ENCODE measurements at regions not wholly inside any gene's neighbourhood (a gene's known extent, or its start where the extent isn't known, plus 50 kb on each side); places are given as distances from the start of the nearest gene placed in this dataset.

DNA sequence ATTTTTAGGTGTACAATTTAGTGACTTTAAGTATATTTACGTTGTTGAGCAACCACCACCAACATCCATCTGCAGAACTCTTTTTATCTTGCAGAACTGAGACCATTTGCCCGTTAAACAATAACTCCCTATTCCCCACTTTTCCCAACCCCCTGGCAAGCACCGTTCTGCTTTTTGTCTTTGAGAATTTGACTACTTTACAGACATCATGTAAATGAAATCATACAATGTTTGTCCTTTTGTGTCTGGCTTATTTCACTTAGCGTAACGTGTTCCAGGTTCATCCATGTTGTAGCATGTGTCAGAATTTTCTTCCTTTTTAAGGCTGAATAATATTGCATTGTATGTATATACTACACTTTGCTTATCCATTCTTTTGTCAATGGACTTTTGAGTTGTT is 201.5 kb downstream of the DACT1 start:
- no peak for ATAC-seq
- TF ChIP-seq RARB (CRISPR knock-in tag; IDR thresholded peaks at IDR 0.05) (no peak), ISL1 (CRISPR knock-in tag; IDR thresholded peaks at IDR 0.05) (no peak), ZNF70 (CRISPR knock-in tag; IDR thresholded peaks at IDR 0.05) (no peak), ZC3H10 (CRISPR knock-in tag; IDR thresholded peaks at IDR 0.05) (no peak), PPARA (CRISPR knock-in tag; IDR thresholded peaks at IDR 0.05; ENCODE audit: borderline replicate concordance) (no peak), ZFP3 (CRISPR knock-in tag; IDR thresholded peaks at IDR 0.05) (no peak), CSDC2 (CRISPR knock-in tag; IDR thresholded peaks at IDR 0.05) (no peak), BACH2 (CRISPR knock-in tag; IDR thresholded peaks at IDR 0.05; ENCODE audit: borderline replicate concordance) (no peak), ARNTL (CRISPR knock-in tag; IDR thresholded peaks at IDR 0.05; ENCODE audit: borderline replicate concordance, low read depth) (no peak), ZNF8 (CRISPR knock-in tag; IDR thresholded peaks at IDR 0.05) (no peak), ESRRG (CRISPR knock-in tag; IDR thresholded peaks at IDR 0.05) (no peak), OSR1 (CRISPR knock-in tag; IDR thresholded peaks at IDR 0.05) (no peak), ZNF565 (CRISPR knock-in tag; conservative IDR thresholded peaks at IDR 0.05; ENCODE audit: low read depth) (no peak), GLIS3 (CRISPR knock-in tag; IDR thresholded peaks at IDR 0.05) (no peak), SNAI2 (CRISPR knock-in tag; IDR thresholded peaks at IDR 0.05) (no peak), TOX (CRISPR knock-in tag; IDR thresholded peaks at IDR 0.05; ENCODE audit: borderline replicate concordance) (no peak), TCF4 (CRISPR knock-in tag; IDR thresholded peaks at IDR 0.05; ENCODE audit: borderline replicate concordance) (no peak)
- TF ChIP-seq, protein P1, sequence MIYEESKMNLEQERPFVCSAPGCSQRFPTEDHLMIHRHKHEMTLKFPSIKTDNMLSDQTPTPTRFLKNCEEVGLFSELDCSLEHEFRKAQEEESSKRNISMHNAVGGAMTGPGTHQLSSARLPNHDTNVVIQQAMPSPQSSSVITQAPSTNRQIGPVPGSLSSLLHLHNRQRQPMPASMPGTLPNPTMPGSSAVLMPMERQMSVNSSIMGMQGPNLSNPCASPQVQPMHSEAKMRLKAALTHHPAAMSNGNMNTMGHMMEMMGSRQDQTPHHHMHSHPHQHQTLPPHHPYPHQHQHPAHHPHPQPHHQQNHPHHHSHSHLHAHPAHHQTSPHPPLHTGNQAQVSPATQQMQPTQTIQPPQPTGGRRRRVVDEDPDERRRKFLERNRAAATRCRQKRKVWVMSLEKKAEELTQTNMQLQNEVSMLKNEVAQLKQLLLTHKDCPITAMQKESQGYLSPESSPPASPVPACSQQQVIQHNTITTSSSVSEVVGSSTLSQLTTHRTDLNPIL (CRISPR knock-in tag; IDR thresholded peaks at IDR 0.05; ENCODE audit: low read depth), result no peak
- TF ChIP-seq, protein P2, sequence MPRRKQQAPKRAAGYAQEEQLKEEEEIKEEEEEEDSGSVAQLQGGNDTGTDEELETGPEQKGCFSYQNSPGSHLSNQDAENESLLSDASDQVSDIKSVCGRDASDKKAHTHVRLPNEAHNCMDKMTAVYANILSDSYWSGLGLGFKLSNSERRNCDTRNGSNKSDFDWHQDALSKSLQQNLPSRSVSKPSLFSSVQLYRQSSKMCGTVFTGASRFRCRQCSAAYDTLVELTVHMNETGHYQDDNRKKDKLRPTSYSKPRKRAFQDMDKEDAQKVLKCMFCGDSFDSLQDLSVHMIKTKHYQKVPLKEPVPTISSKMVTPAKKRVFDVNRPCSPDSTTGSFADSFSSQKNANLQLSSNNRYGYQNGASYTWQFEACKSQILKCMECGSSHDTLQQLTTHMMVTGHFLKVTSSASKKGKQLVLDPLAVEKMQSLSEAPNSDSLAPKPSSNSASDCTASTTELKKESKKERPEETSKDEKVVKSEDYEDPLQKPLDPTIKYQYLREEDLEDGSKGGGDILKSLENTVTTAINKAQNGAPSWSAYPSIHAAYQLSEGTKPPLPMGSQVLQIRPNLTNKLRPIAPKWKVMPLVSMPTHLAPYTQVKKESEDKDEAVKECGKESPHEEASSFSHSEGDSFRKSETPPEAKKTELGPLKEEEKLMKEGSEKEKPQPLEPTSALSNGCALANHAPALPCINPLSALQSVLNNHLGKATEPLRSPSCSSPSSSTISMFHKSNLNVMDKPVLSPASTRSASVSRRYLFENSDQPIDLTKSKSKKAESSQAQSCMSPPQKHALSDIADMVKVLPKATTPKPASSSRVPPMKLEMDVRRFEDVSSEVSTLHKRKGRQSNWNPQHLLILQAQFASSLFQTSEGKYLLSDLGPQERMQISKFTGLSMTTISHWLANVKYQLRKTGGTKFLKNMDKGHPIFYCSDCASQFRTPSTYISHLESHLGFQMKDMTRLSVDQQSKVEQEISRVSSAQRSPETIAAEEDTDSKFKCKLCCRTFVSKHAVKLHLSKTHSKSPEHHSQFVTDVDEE (CRISPR knock-in tag; IDR thresholded peaks at IDR 0.05), result no peak
- TF ChIP-seq, protein P3, sequence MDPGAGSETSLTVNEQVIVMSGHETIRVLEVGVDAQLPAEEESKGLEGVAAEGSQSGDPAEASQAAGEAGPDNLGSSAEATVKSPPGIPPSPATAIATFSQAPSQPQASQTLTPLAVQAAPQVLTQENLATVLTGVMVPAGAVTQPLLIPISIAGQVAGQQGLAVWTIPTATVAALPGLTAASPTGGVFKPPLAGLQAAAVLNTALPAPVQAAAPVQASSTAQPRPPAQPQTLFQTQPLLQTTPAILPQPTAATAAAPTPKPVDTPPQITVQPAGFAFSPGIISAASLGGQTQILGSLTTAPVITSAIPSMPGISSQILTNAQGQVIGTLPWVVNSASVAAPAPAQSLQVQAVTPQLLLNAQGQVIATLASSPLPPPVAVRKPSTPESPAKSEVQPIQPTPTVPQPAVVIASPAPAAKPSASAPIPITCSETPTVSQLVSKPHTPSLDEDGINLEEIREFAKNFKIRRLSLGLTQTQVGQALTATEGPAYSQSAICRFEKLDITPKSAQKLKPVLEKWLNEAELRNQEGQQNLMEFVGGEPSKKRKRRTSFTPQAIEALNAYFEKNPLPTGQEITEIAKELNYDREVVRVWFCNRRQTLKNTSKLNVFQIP (CRISPR knock-in tag; IDR thresholded peaks at IDR 0.05; ENCODE audit: borderline replicate concordance, low read depth), result no peak

DNA sequence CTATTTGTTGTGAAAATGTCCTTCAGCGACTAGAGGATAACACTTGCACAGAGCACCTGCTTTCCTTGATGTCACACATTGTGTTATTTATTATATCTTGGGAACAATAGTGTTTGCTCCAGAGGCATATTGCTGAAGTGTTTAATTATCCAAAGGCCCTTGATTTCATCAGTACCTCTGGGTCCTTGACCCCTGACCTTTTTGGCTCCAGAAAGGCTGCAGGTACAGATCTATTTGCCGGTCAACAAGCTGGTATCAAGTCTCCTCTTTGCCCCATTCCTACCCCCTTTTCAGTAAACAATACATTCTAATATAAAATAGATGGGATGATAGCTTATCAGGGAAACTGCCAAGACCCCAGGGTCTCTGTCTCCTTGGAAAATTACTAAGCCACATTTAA is 206.8 kb downstream of the DACT1 start:
- ATAC-seq, result no peak

More for the DNA sequence above, 206.8 kb downstream of the DACT1 start:
- TF ChIP-seq SNAI2 (CRISPR knock-in tag; IDR thresholded peaks at IDR 0.05) (no peak), GLIS3 (CRISPR knock-in tag; IDR thresholded peaks at IDR 0.05) (no peak), OSR1 (CRISPR knock-in tag; IDR thresholded peaks at IDR 0.05) (no peak), TCF4 (CRISPR knock-in tag; IDR thresholded peaks at IDR 0.05; ENCODE audit: borderline replicate concordance) (no peak), ZNF70 (CRISPR knock-in tag; IDR thresholded peaks at IDR 0.05) (no peak), ZNF565 (CRISPR knock-in tag; conservative IDR thresholded peaks at IDR 0.05; ENCODE audit: low read depth) (no peak), ZFP30 (CRISPR knock-in tag; IDR thresholded peaks at IDR 0.05) (no peak), BACH2 (CRISPR knock-in tag; IDR thresholded peaks at IDR 0.05; ENCODE audit: borderline replicate concordance) (no peak), TOX (CRISPR knock-in tag; IDR thresholded peaks at IDR 0.05; ENCODE audit: borderline replicate concordance) (no peak), ESRRG (CRISPR knock-in tag; IDR thresholded peaks at IDR 0.05) (no peak), CSDC2 (CRISPR knock-in tag; IDR thresholded peaks at IDR 0.05) (no peak)
- TF ChIP-seq, protein P4, sequence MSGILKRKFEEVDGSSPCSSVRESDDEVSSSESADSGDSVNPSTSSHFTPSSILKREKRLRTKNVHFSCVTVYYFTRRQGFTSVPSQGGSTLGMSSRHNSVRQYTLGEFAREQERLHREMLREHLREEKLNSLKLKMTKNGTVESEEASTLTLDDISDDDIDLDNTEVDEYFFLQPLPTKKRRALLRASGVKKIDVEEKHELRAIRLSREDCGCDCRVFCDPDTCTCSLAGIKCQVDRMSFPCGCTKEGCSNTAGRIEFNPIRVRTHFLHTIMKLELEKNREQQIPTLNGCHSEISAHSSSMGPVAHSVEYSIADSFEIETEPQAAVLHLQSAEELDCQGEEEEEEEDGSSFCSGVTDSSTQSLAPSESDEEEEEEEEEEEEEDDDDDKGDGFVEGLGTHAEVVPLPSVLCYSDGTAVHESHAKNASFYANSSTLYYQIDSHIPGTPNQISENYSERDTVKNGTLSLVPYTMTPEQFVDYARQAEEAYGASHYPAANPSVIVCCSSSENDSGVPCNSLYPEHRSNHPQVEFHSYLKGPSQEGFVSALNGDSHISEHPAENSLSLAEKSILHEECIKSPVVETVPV (CRISPR knock-in tag; IDR thresholded peaks at IDR 0.05), result no peak
- TF ChIP-seq, protein P3 (CRISPR knock-in tag; IDR thresholded peaks at IDR 0.05; ENCODE audit: borderline replicate concordance, low read depth), result no peak
- TF ChIP-seq, protein P1 (CRISPR knock-in tag; IDR thresholded peaks at IDR 0.05; ENCODE audit: low read depth), result no peak
- TF ChIP-seq, protein P2 (CRISPR knock-in tag; IDR thresholded peaks at IDR 0.05), result no peak
